ENCODE measurements at regions not wholly inside any gene's neighbourhood (a gene's known extent, or its start where the extent isn't known, plus 50 kb on each side); places are given as distances from the start of the nearest gene placed in this dataset.

- Mint-ChIP-seq H3K36me3 (ENCODE audit: low read depth) (0 out of 3 replicates have a peak, but pooled peaks cover 3% of the 10 kb centered on the region), H3K9me3 (peaks cover 6% of the 10 kb centered on the region; the same call in 1 of the 3 replicates), H3K27ac (peak overlapping the region; percentile 43; the same call in 1 of the 2 replicates), H3K4me3 (no peak overlapping the region), H3K27me3 (ENCODE audit: insufficient read depth, low read depth, poor library complexity) (no peaks in the 10 kb centered on the region), H3K4me1 (no peaks in the 10 kb centered on the region)
- Histone ChIP-seq H2AFZ (peak overlapping the region; percentile 64), H3K27me3 (ENCODE audit: insufficient read depth) (no peaks in the 10 kb centered on the region), H4K20me1 (replicated peaks; ENCODE audit: insufficient read depth) (no peaks in the 10 kb centered on the region), H3K79me2 (replicated peaks; ENCODE audit: insufficient read depth) (no peaks in the 10 kb centered on the region), H3K9me2 (ENCODE audit: insufficient read depth) (no peaks in the 10 kb centered on the region), H3K27ac (ENCODE audit: low read depth) (no peak overlapping the region), H3K36me3 (ENCODE audit: insufficient read depth) (no peaks in the 10 kb centered on the region), H3K4me1 (ENCODE audit: insufficient read depth) (no peaks in the 10 kb centered on the region), H3K4me2 (no peak overlapping the region), H3K4me3 (no peak overlapping the region), H3F3A (replicated peaks; ENCODE audit: low read depth) (no peaks in the 10 kb centered on the region)
- ATAC-seq (no peak), DNase-seq (ENCODE audit: low spot score) (no peak)
- no peak for TF ChIP-seq POLR2AphosphoS5 (IDR thresholded peaks at IDR 0.05; ENCODE audit: low read depth)
- TF ChIP-seq ETS1 (IDR thresholded peaks at IDR 0.05): no peak
- TF ChIP-seq JUNB (IDR thresholded peaks at IDR 0.05; ENCODE audit: unreplicated experiment): no peak
- no peak for TF ChIP-seq CTCF (conservative IDR thresholded peaks at IDR 0.05; ENCODE audit: low read depth in 2 of 2)
- TF ChIP-seq ZNF462 (CRISPR knock-in tag; IDR thresholded peaks at IDR 0.05): no peak
- no peak for TF ChIP-seq ZNF114 (CRISPR knock-in tag; IDR thresholded peaks at IDR 0.05)
- TF ChIP-seq REST (IDR thresholded peaks at IDR 0.05; ENCODE audit: unreplicated experiment): no peak
- TF ChIP-seq EZH2 (IDR thresholded peaks at IDR 0.05; ENCODE audit: low read depth, unreplicated experiment): no peak
- TF ChIP-seq STAT1 (IDR thresholded peaks at IDR 0.05; ENCODE audit: unreplicated experiment): no peak
- no peak for TF ChIP-seq NANOG (IDR thresholded peaks at IDR 0.05; ENCODE audit: borderline replicate concordance)
- no peak for TF ChIP-seq EZH2phosphoT487 (IDR thresholded peaks at IDR 0.05; ENCODE audit: unreplicated experiment)
- no peak for TF ChIP-seq CREB1 (CRISPR knock-in tag; IDR thresholded peaks at IDR 0.05; ENCODE audit: low read depth)
- TF ChIP-seq ZNF331 (CRISPR knock-in tag; IDR thresholded peaks at IDR 0.05; ENCODE audit: low read depth): no peak
Observed at GRCh38 chr7:84603545-84603944, 409.0 kb upstream of the SEMA3A start.

Measured in GM23338 (cell line).